HepG2 (cell line): ENCODE measurements at regions not wholly inside any gene's neighbourhood (a gene's known extent, or its start where the extent isn't known, plus 50 kb on each side); places are given as distances from the start of the nearest gene placed in this dataset.

Source experiments
- CHD2 ChIP-seq: IDR thresholded peaks from 2 replicates; pipeline ENCODE4 v1.6.1; 2011; ENCODE audit warnings: low read depth, low read length, improper control_type of control experiment
- HDAC1 ChIP-seq: sonication (generic); formaldehyde crosslinking; IDR thresholded peaks from 2 replicates; pipeline ENCODE4 v1.5.1; 2020; ENCODE audit warnings: mild to moderate bottlenecking, missing genetic modification reagents
- SRSF9 ChIP-seq: fragments of 200-400 bp; formaldehyde crosslinking; IDR thresholded peaks from 2 replicates; pipeline ENCODE4 v1.6.1; 2018; ENCODE audit warnings: borderline replicate concordance, mild to moderate bottlenecking, low read depth, low read length; ENCODE audit not compliant: insufficient read depth, poor library complexity, severe bottlenecking
- TF ChIP-seq, protein P1 (sequence below): sonication (generic); formaldehyde crosslinking; IDR thresholded peaks from 2 replicates; pipeline ENCODE4 v1.4.0; 2020; ENCODE audit warnings: mild to moderate bottlenecking, missing genetic modification reagents

DNA sequence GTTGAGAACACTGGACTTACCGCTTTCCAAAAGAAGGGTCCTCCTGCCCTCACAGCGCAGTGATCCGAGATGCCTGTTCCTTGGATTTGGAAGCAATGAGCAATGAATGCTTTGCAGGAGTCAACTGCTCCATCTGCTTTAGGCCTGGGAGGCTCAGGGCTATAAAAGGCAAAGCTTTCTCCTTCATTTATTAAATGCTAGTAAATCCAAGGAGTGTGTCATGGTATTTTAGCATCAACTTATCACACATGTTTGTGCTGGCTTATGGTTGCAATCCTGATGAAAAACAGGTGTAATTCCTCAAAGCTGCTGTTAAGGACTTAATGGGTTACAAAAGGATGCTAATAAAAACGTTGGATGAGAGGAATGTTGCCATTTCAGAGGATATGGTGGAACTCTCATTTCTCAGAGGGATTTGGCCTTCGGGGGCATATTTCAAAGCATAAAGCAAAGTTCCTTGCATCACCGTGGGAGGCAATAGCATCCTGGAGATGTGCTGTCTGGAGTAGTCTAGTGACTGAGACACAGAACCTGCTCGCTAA is 158.5 kb upstream of the TPM1 start:
- TF ChIP-seq, protein P1, sequence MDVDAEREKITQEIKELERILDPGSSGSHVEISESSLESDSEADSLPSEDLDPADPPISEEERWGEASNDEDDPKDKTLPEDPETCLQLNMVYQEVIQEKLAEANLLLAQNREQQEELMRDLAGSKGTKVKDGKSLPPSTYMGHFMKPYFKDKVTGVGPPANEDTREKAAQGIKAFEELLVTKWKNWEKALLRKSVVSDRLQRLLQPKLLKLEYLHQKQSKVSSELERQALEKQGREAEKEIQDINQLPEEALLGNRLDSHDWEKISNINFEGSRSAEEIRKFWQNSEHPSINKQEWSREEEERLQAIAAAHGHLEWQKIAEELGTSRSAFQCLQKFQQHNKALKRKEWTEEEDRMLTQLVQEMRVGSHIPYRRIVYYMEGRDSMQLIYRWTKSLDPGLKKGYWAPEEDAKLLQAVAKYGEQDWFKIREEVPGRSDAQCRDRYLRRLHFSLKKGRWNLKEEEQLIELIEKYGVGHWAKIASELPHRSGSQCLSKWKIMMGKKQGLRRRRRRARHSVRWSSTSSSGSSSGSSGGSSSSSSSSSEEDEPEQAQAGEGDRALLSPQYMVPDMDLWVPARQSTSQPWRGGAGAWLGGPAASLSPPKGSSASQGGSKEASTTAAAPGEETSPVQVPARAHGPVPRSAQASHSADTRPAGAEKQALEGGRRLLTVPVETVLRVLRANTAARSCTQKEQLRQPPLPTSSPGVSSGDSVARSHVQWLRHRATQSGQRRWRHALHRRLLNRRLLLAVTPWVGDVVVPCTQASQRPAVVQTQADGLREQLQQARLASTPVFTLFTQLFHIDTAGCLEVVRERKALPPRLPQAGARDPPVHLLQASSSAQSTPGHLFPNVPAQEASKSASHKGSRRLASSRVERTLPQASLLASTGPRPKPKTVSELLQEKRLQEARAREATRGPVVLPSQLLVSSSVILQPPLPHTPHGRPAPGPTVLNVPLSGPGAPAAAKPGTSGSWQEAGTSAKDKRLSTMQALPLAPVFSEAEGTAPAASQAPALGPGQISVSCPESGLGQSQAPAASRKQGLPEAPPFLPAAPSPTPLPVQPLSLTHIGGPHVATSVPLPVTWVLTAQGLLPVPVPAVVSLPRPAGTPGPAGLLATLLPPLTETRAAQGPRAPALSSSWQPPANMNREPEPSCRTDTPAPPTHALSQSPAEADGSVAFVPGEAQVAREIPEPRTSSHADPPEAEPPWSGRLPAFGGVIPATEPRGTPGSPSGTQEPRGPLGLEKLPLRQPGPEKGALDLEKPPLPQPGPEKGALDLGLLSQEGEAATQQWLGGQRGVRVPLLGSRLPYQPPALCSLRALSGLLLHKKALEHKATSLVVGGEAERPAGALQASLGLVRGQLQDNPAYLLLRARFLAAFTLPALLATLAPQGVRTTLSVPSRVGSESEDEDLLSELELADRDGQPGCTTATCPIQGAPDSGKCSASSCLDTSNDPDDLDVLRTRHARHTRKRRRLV: no peak
- TF ChIP-seq HDAC1 (CRISPR knock-in tag): no peak
- TF ChIP-seq CHD2: no peak
- no peak for TF ChIP-seq SRSF9
